SU-DHL-6 (cell line): ENCODE measurements at regions not wholly inside any gene's neighbourhood (a gene's known extent, or its start where the extent isn't known, plus 50 kb on each side); places are given as distances from the start of the nearest gene placed in this dataset.

Experiments
- H2AFZ ChIP-seq: fragments of 200-600 bp; sonication (generic); 2 replicates; pipeline ENCODE4 v1.6.1; 2014; ENCODE audit warnings: low read depth, mild to moderate bottlenecking, moderate library complexity, mixed read lengths, antibody characterized with exemption, low read length; ENCODE audit not compliant: severe bottlenecking
- H3F3A ChIP-seq: fragments of 200-600 bp; shearing (Covaris generic); 2 replicates; pipeline ENCODE4 v1.6.0; 2016; ENCODE audit warnings: antibody characterized with exemption, mild to moderate bottlenecking; ENCODE audit not compliant: insufficient read depth
- H3K27ac ChIP-seq: fragments of 200-600 bp; sonication (generic); 2 replicates; pipeline ENCODE4 v1.5.1; 2016; ENCODE audit warnings: low read depth, mild to moderate bottlenecking, low read length, moderate library complexity, mixed read lengths
- H3K27me3 ChIP-seq: fragments of 200-600 bp; sonication (generic), shearing (Covaris generic); 2 replicates; pipeline ENCODE4 v1.6.0; 2014; ENCODE audit warnings: mild to moderate bottlenecking, low read length
- H3K36me3 ChIP-seq: fragments of 200-600 bp; sonication (generic); 2 replicates; pipeline ENCODE4 v1.6.1; 2014; ENCODE audit warnings: mild to moderate bottlenecking, low read length, mixed read lengths
- H3K4me2 ChIP-seq: fragments of 300-600, 200-600 bp; shearing (Covaris generic), sonication (generic); 2 replicates; pipeline ENCODE4 v1.6.0; 2014; ENCODE audit warnings: low read length, low read depth, mild to moderate bottlenecking; ENCODE audit not compliant: poor library complexity, severe bottlenecking
- H3K4me3 ChIP-seq: fragments of 200-600 bp; sonication (generic); 2 replicates; pipeline ENCODE4 v1.5.1; 2014; ENCODE audit warnings: antibody characterized with exemption, low read length, mild to moderate bottlenecking, mixed read lengths; ENCODE audit not compliant: insufficient read depth, poor library complexity, severe bottlenecking
- H3K79me2 ChIP-seq: fragments of 200-600 bp; sonication (generic); 2 replicates; pipeline ENCODE4 v1.6.1; 2014; ENCODE audit warnings: mild to moderate bottlenecking, low read length, moderate library complexity; ENCODE audit not compliant: insufficient read depth
- H3K9ac ChIP-seq: fragments of 200-600 bp; sonication (generic); 2 replicates; pipeline ENCODE4 v1.7.0; 2014; ENCODE audit warnings: mild to moderate bottlenecking, low read length
- H3K9me2 ChIP-seq: fragments of 200-600 bp; sonication (generic); replicated peaks from 2 replicates; pipeline ENCODE4 v1.6.1; 2014; ENCODE audit warnings: low read length; ENCODE audit not compliant: insufficient read depth
- H3K9me3 ChIP-seq: fragments of 200-600 bp; sonication (generic); 2 replicates; pipeline ENCODE4 v1.6.1; 2014; ENCODE audit warnings: low read length, mixed read lengths; ENCODE audit not compliant: insufficient read depth
- H4K20me1 ChIP-seq: fragments of 200-600 bp; sonication (generic); 2 replicates; pipeline ENCODE4 v1.6.1; 2014; ENCODE audit warnings: low read depth, mild to moderate bottlenecking, antibody characterized with exemption, low read length, moderate library complexity, mixed read lengths
- CTCF ChIP-seq: fragments of 200-600 bp; sonication (generic); IDR thresholded peaks from one replicate; pipeline ENCODE4 v1.5.1; 2017; ENCODE audit warnings: antibody characterized with exemption, mild to moderate bottlenecking, low read length, moderate library complexity; ENCODE audit not compliant: insufficient read depth, poor library complexity, severe bottlenecking
- EZH2phosphoT487 ChIP-seq: fragments of 200-600 bp; sonication (generic), shearing (Covaris generic); conservative IDR thresholded peaks from 2 replicates; pipeline ENCODE4 v1.6.1; 2018; ENCODE audit warnings: mild to moderate bottlenecking, antibody characterized with exemption, low read length, moderate library complexity, mixed read lengths

DNA sequence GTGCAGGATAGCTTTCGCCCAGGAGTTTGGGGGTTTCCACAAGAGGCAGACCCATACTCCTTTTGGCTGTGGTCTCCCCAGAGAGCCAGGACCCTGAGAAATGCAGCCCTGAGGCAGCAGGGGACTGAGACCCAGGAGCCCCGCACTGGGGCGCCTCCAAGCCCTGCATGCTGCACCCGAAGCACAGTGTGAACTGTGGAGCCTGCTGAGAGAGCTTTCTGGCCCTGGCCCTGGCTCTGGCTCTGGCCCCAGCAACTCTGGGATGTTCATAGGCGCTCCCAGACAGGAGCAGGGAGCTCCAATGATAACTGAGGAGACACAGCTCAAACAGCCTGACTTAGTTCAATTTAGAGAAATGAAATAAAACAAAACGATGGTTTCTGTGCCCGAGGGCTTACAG, 96.4 kb upstream of the TEX51 start:
- Histone ChIP-seq H3K4me3 (no peak overlapping the region), H3K27ac (no peak overlapping the region), H3K4me2 (no peak overlapping the region), H3K9me3 (no peaks in the 10 kb centered on the region), H3K9me2 (no peaks in the 10 kb centered on the region), H3K36me3 (no peaks in the 10 kb centered on the region), H3F3A (no peaks in the 10 kb centered on the region), H4K20me1 (no peaks in the 10 kb centered on the region), H3K79me2 (no peaks in the 10 kb centered on the region), H2AFZ (no peak overlapping the region), H3K27me3 (no peaks in the 10 kb centered on the region), H3K9ac (no peak overlapping the region)
- no peak for TF ChIP-seq CTCF
- TF ChIP-seq EZH2phosphoT487, result no peak

DNA sequence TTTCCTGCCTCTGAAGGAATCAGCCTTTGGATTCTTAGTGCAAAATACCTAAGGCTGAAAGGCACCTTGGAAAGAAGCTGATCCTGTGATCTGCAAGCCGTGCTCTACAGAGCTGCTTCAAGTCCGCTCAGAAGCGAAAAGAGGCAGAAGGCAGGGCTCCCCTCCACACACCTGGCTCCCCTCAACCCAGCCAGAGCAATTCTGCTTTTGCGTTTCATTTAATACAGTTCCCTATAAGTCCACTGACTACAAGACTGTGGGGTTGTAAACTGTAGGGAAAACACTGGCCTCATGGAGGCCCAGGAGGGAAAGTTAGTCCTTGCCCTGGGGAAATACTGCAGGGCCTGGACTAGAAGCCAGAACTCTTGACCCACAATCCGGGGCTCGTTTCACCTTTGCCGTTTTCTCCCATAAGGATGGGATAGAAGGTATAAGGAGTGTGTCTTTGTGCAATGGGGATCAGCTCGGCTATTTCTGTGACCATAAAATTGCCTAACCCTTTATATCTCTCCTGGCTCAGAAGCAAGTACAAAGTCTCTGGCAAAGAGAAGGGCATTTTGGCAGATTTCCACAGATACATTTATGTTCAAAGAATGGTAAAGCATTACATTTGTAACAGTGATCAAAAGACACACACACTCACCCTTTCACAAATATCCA, 95.8 kb upstream of the TEX51 start:
- Histone ChIP-seq H3K27ac (no peak overlapping the region), H3F3A (no peaks in the 10 kb centered on the region), H3K79me2 (no peaks in the 10 kb centered on the region), H2AFZ (no peak overlapping the region), H3K9ac (no peak overlapping the region), H3K9me2 (no peaks in the 10 kb centered on the region), H3K36me3 (no peaks in the 10 kb centered on the region), H3K4me3 (no peak overlapping the region), H4K20me1 (no peaks in the 10 kb centered on the region), H3K9me3 (no peaks in the 10 kb centered on the region), H3K27me3 (no peaks in the 10 kb centered on the region), H3K4me2 (no peak overlapping the region)
- TF ChIP-seq EZH2phosphoT487 (no peak), CTCF (no peak)

DNA sequence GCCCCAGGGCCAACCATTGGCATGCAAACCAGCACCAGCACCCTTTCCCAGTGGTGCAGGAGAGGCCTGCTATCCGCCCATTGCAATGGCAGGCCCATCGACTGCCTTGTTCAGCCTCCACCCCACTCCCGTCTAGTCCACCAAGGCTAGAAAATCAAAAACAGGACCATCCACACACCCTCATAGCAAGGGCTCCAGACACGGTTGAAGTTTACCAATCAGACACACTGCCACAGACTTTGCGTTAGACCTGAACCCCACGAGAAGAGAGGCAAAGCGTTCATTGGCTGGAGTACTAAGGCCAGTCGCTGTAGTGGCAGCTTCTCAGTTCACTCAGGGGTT, 95.3 kb upstream of the TEX51 start:
- Histone ChIP-seq H4K20me1 (no peaks in the 10 kb centered on the region), H3K79me2 (no peaks in the 10 kb centered on the region), H3K27ac (no peak overlapping the region), H2AFZ (no peak overlapping the region), H3K4me3 (no peak overlapping the region), H3K9me3 (no peaks in the 10 kb centered on the region), H3F3A (no peaks in the 10 kb centered on the region), H3K27me3 (no peaks in the 10 kb centered on the region), H3K9ac (no peak overlapping the region), H3K9me2 (no peaks in the 10 kb centered on the region), H3K36me3 (no peaks in the 10 kb centered on the region), H3K4me2 (no peak overlapping the region)
- TF ChIP-seq CTCF (no peak), EZH2phosphoT487 (no peak)

GRCh38 chr2:126804347-126804746, 94.3 kb upstream of the TEX51 start:
- Histone ChIP-seq H3F3A (no peaks in the 10 kb centered on the region), H3K9me3 (no peaks in the 10 kb centered on the region), H4K20me1 (no peaks in the 10 kb centered on the region), H3K36me3 (no peaks in the 10 kb centered on the region), H3K9ac (no peak overlapping the region), H3K4me2 (no peak overlapping the region), H3K4me3 (no peak overlapping the region), H3K27me3 (no peaks in the 10 kb centered on the region), H2AFZ (no peak overlapping the region), H3K79me2 (no peaks in the 10 kb centered on the region), H3K27ac (no peak overlapping the region), H3K9me2 (no peaks in the 10 kb centered on the region)
- TF ChIP-seq CTCF (no peak), EZH2phosphoT487 (no peak)
